ENCODE measurements at regions not wholly inside any gene's neighbourhood (a gene's known extent, or its start where the extent isn't known, plus 50 kb on each side); places are given as distances from the start of the nearest gene placed in this dataset.

GRCh38 chr4:11614426-11614825, 185.7 kb upstream of the HS3ST1 start:
- TF ChIP-seq TAF1 (IDR thresholded peaks at IDR 0.05; ENCODE audit: borderline replicate concordance, insufficient read depth, low read length) (no peak), REST (IDR thresholded peaks at IDR 0.05; ENCODE audit: insufficient read depth in 1 of 2, low read depth in 2 of 2, low read length in 2 of 2) (no peak), POLR2AphosphoS5 (IDR thresholded peaks at IDR 0.05; ENCODE audit: low read depth, low read length) (no peak)
